B cell (primary cell): ENCODE measurements at regions not wholly inside any gene's neighbourhood (a gene's known extent, or its start where the extent isn't known, plus 50 kb on each side); places are given as distances from the start of the nearest gene placed in this dataset.

ENCODE experiments used
- ATAC-seq: fragments of 200-7000 bp; cut with Tn5 transposase; one replicate; pipeline ENCODE4 v1.10.0; 2021; ENCODE audit warnings: low read depth, mild to moderate bottlenecking, moderate number of reproducible peaks, moderate library complexity
- CTCF ChIA-PET: fragments of 350-600 bp; sonication (Branson Sonifier 250); formaldehyde crosslinking; loops from one replicate; lab custom pipeline; 2021; ENCODE audit warnings: antibody characterized with exemption, inconsistent platforms; lab: Charles Lee
- POLR2A ChIA-PET: fragments of 350-600 bp; sonication (Branson Sonifier 250); formaldehyde crosslinking; loops from one replicate; lab custom pipeline; 2021; ENCODE audit warnings: antibody characterized with exemption; lab: Charles Lee
- DNase-seq: peaks from one replicate; pipeline ENCODE4 v3.0.0; 2013
- H2AFZ ChIP-seq: 2 replicates; pipeline ENCODE4 v1.6.1; 2012; ENCODE audit warnings: mild to moderate bottlenecking, low read depth, low read length; ENCODE audit not compliant: insufficient read depth, poor library complexity, severe bottlenecking
- H3K27ac ChIP-seq, 2 donors: 1 replicate in 1 of 2; 2 replicates in 1 of 2; pipeline ENCODE4 v1.5.1; 2012 to 2013; ENCODE audit warnings: low read length in 2 of 2, mild to moderate bottlenecking in 2 of 2, moderate library complexity in 1 of 2
- H3K27me3 ChIP-seq, 4 experiments: fragments of 200-600 bp in 1 of 4; sonication (generic) in 1 of 4; replicated peaks in 1 of 4; 1 replicate in 2 of 4; 2 replicates in 2 of 4; pipeline versions ENCODE4 v1.6.1 to v1.7.0; 2013 to 2016; ENCODE audit warnings: low read length in 3 of 4, mild to moderate bottlenecking in 2 of 4, mixed read lengths in 1 of 4, moderate library complexity in 1 of 4; ENCODE audit not compliant: insufficient read depth in 4 of 4, control insufficient read depth in 3 of 4; ENCODE audit errors: control extremely low read depth in 1 of 4
- H3K36me3 ChIP-seq, 2 experiments: replicated peaks in 1 of 2; 1 replicate in 1 of 2; 2 replicates in 1 of 2; pipeline versions ENCODE4 v1.6.1 to v1.7.1; 2013; ENCODE audit warnings: low read length in 1 of 2; ENCODE audit not compliant: insufficient read depth in 2 of 2, control insufficient read depth in 1 of 2; ENCODE audit errors: control extremely low read depth in 1 of 2, extremely low read depth in 1 of 2
- H3K4me1 ChIP-seq, 2 donors: fragments of 200-600 bp in 1 of 2; sonication (generic) in 1 of 2; 1 replicate in 1 of 2; 2 replicates in 1 of 2; pipeline versions ENCODE4 v1.5.1 to v1.6.1; 2013 to 2017; ENCODE audit warnings: low read length in 2 of 2; ENCODE audit not compliant: control insufficient read depth in 2 of 2, insufficient read depth in 2 of 2
- H3K4me2 ChIP-seq: replicated peaks from 2 replicates; pipeline ENCODE3; 2012; ENCODE audit warnings: mild to moderate bottlenecking, low read depth, low read length; ENCODE audit not compliant: poor library complexity, severe bottlenecking
- H3K4me3 ChIP-seq, 5 experiments: fragments of 200-600 bp in 1 of 5; sonication (generic) in 1 of 5; 1 replicate in 3 of 5; 2 replicates in 2 of 5; pipeline versions ENCODE4 v1.5.1 to v1.7.0; 2011 to 2016; ENCODE audit warnings: low read length in 4 of 5, mild to moderate bottlenecking in 4 of 5, low read depth in 2 of 5, control low read depth in 1 of 5, moderate library complexity in 1 of 5; ENCODE audit not compliant: insufficient read depth in 1 of 5; ENCODE audit errors: control extremely low read depth in 1 of 5, extremely low read depth in 1 of 5
- H3K79me2 ChIP-seq: fragments of 200-600 bp; sonication (generic); one replicate; pipeline ENCODE4 v1.6.0; 2016; ENCODE audit warnings: low read length; ENCODE audit not compliant: control insufficient read depth, insufficient read depth
- H3K9ac ChIP-seq: fragments of 200-600 bp; sonication (generic); 2 replicates; pipeline ENCODE4 v1.6.1; 2017; ENCODE audit warnings: mild to moderate bottlenecking, low read length, moderate library complexity
- H3K9me3 ChIP-seq, 3 donors: one replicate each; pipeline versions ENCODE4 v1.6.1 to v1.7.1; 2013; ENCODE audit warnings: low read length in 2 of 3; ENCODE audit not compliant: control insufficient read depth in 2 of 3, insufficient read depth in 1 of 3; ENCODE audit errors: control extremely low read depth in 1 of 3
- H4K20me1 ChIP-seq: 2 replicates; pipeline ENCODE4 v1.6.0; 2012; ENCODE audit warnings: mild to moderate bottlenecking, low read length; ENCODE audit not compliant: insufficient read depth, control insufficient read depth, poor library complexity, severe bottlenecking
- H3K27ac Mint-ChIP-seq: one replicate; pipeline ENCODE4 v1.8.0; 2021; ENCODE audit warnings: mixed read lengths
- H3K27me3 Mint-ChIP-seq: one replicate; pipeline ENCODE4 v1.8.0; 2021; ENCODE audit warnings: mixed read lengths
- H3K4me1 Mint-ChIP-seq: one replicate; pipeline ENCODE4 v1.8.0; 2021; ENCODE audit warnings: mixed read lengths
- H3K4me3 Mint-ChIP-seq: one replicate; pipeline ENCODE4 v1.8.0; 2021; ENCODE audit warnings: mixed read lengths
- H3K9me3 Mint-ChIP-seq: one replicate; pipeline ENCODE4 v1.8.0; 2022; ENCODE audit warnings: mixed read lengths; ENCODE audit not compliant: insufficient read depth
- EZH2 ChIP-seq: IDR thresholded peaks from 2 replicates; pipeline ENCODE4 v1.6.1; 2012; ENCODE audit warnings: borderline replicate concordance, low read depth, mild to moderate bottlenecking, moderate library complexity, low read length; ENCODE audit not compliant: insufficient read depth, poor library complexity, severe bottlenecking
- WGBS: methylation state at CpG from one replicate; pipeline ENCODE4 v1.1.5; 2013; ENCODE audit warnings: missing lambda C conversion rate; ENCODE audit not compliant: insufficient coverage; 5-methylcytosine and 5-hydroxymethylcytosine counted together
- intact Hi-C: fragments of 100-400 bp; cut with micrococcal nuclease; formaldehyde crosslinking; loops from one replicate; pipeline ENCODE4 v1.10.0; 2022
- TF ChIP-seq, protein P1 (sequence below): fragments of 200-600 bp; IDR thresholded peaks from one replicate; pipeline ENCODE4 v1.8.0; 2022; ENCODE audit warnings: antibody characterized with exemption, mild to moderate bottlenecking

DNA sequence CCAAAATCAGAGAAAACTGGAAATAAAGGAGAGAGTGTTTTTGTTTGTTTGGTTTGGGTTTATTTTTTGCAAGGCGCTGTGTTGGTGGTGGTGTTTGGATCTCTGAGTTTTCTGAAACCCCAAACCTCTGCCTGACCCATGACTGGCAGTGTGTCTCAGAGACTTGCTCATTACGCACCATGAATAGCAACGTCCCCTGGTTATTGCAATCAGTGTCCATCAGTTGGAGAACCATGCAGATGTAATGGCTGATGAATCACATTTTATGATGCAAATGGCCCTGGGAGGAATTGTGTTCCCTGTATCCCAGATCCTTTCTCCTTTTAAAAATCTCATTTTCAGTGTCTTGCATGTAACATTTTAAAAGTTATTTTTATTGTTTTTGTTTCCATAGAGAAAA is 362.8 kb downstream of the PMP22 start:
- ChIA-PET POLR2A (no interaction called here), CTCF (no interaction called here)
- no peaks in the 10 kb centered on the region for H3K79me2 ChIP-seq
- peaks cover 0 to 4% (median 3%) of the 10 kb centered on the region in 3 donors for H3K9me3 ChIP-seq
- H3K27ac Mint-ChIP-seq: no peak overlapping the region
- H3K4me3 Mint-ChIP-seq: no peak overlapping the region
- no peak overlapping the region for H2AFZ ChIP-seq
- H3K27ac ChIP-seq: no peak overlapping the region
- no peak overlapping the region for H3K9ac ChIP-seq
- TF ChIP-seq, protein P1, sequence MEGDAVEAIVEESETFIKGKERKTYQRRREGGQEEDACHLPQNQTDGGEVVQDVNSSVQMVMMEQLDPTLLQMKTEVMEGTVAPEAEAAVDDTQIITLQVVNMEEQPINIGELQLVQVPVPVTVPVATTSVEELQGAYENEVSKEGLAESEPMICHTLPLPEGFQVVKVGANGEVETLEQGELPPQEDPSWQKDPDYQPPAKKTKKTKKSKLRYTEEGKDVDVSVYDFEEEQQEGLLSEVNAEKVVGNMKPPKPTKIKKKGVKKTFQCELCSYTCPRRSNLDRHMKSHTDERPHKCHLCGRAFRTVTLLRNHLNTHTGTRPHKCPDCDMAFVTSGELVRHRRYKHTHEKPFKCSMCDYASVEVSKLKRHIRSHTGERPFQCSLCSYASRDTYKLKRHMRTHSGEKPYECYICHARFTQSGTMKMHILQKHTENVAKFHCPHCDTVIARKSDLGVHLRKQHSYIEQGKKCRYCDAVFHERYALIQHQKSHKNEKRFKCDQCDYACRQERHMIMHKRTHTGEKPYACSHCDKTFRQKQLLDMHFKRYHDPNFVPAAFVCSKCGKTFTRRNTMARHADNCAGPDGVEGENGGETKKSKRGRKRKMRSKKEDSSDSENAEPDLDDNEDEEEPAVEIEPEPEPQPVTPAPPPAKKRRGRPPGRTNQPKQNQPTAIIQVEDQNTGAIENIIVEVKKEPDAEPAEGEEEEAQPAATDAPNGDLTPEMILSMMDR: no peak
- no peak for TF ChIP-seq EZH2
- H4K20me1 ChIP-seq: no peaks in the 10 kb centered on the region
- no peaks in the 10 kb centered on the region for H3K36me3 ChIP-seq
- H3K4me1 ChIP-seq: no peaks in the 10 kb centered on the region
- 100% methylated on average over 3 of the region's 3 CpGs for WGBS
- peaks cover 2% of the 10 kb centered on the region for H3K9me3 Mint-ChIP-seq
- H3K4me1 Mint-ChIP-seq: no peaks in the 10 kb centered on the region
- H3K27me3 Mint-ChIP-seq: peaks cover 9% of the 10 kb centered on the region
- ATAC-seq: no peak
- intact Hi-C loops: no loop called here
- DNase-seq: no peak
- H3K27me3 ChIP-seq: no peaks in the 10 kb centered on the region
- H3K4me2 ChIP-seq: no peak overlapping the region
- no peak overlapping the region for H3K4me3 ChIP-seq

DNA sequence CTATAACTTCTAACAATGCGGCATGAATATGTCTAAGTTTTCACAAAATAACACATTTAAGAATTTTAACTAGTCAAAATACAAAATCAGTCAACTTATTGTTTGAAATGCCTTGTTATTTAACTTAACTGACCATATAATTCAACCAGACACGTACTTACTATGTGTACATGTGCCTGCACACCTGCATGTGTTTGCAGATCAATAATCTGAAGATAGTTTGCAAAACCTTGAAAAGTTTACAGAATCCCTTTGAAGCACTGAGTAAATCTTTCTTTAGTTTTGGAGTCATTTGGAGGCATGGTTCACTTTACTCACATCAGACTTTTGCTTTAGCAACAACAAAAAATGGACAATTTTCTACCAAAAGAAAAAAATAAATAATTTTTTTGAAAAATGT is 363.8 kb downstream of the PMP22 start:
- Mint-ChIP-seq H3K27ac (no peak overlapping the region), H3K9me3 (peaks cover 4% of the 10 kb centered on the region), H3K4me3 (no peak overlapping the region), H3K27me3 (peaks cover 9% of the 10 kb centered on the region), H3K4me1 (no peaks in the 10 kb centered on the region)
- Histone ChIP-seq H4K20me1 (no peaks in the 10 kb centered on the region), H3K4me2 (no peak overlapping the region), H3K27me3 (no peaks in the 10 kb centered on the region), H2AFZ (no peak overlapping the region), H3K4me1 (no peaks in the 10 kb centered on the region), H3K27ac (no peak overlapping the region), H3K4me3 (no peak overlapping the region), H3K79me2 (no peaks in the 10 kb centered on the region), H3K36me3 (no peaks in the 10 kb centered on the region), H3K9me3 (peaks cover 0 to 4% (median 3%) of the 10 kb centered on the region in 3 donors), H3K9ac (no peak overlapping the region)
- WGBS: no CpG with 5 or more reads among the region's 2 CpGs
- intact Hi-C loops: no loop called here
- no peak for DNase-seq
- POLR2A ChIA-PET: no interaction called here
- ATAC-seq: no peak
- TF ChIP-seq, protein P1: no peak
- TF ChIP-seq EZH2: no peak
- CTCF ChIA-PET: interaction anchor here (0.8 kb wide), 1 partner anchor 25 kb away, joined by 3 read pairs; no protein-coding TSS in a partner anchor
